Astrocyte of the cerebellum (primary cell): ENCODE measurements at regions not wholly inside any gene's neighbourhood (a gene's known extent, or its start where the extent isn't known, plus 50 kb on each side); places are given as distances from the start of the nearest gene placed in this dataset.

Source experiments
- DNase-seq: peaks from one replicate; pipeline ENCODE4 v3.0.0-alpha.2; 2011; ENCODE audit warnings: low read depth
- H3K4me3 ChIP-seq: 2 replicates; pipeline ENCODE4 v1.5.1; 2011; ENCODE audit warnings: mild to moderate bottlenecking, low read depth, low read length, moderate library complexity
- in situ Hi-C: cut with HindIII; loops from 2 replicates; pipeline ENCODE4 v1.10.0; 2017; ENCODE audit warnings: low sequenced_read_pairs
- TF ChIP-seq, protein P1 (sequence below): IDR thresholded peaks from 2 replicates; pipeline ENCODE4 v1.5.1; 2012; ENCODE audit warnings: low read length, low read depth, moderate library complexity, mild to moderate bottlenecking; ENCODE audit errors: missing control alignments

DNA sequence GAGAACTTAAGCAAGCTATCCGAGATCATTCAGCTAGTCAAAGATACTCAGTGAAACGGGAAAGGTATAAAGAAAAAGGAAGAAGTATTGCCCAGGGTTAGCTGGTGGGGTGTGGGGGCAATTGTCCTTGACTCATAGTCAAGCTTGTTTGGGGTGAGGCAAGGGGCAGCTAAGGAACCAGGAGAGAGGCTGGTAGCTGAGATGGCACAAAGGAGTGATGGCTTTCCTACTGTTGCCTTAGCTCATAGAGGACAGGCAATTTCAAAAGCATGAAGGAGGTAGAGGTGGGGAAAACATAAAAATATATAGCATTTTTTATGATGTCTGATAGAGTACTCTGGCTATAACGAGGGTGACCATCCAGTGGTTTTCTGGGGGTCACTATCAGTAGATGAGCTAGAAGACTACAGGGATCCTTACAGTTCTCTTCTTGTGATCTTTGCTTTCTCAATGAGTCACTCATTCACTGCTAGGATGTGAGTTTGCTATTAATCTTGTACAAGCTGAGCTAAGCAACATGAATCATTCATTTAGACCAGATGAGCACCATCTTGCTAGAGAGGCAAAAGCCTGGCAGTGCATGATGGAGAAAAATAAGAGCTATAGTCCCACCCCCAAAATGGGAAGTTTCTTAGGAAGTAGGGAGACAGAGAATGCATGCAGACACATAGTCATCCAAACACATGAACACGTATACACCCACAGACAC, 207.1 kb upstream of the PFN2 start:
- in situ Hi-C loops = no loop called here
- TF ChIP-seq, protein P1, sequence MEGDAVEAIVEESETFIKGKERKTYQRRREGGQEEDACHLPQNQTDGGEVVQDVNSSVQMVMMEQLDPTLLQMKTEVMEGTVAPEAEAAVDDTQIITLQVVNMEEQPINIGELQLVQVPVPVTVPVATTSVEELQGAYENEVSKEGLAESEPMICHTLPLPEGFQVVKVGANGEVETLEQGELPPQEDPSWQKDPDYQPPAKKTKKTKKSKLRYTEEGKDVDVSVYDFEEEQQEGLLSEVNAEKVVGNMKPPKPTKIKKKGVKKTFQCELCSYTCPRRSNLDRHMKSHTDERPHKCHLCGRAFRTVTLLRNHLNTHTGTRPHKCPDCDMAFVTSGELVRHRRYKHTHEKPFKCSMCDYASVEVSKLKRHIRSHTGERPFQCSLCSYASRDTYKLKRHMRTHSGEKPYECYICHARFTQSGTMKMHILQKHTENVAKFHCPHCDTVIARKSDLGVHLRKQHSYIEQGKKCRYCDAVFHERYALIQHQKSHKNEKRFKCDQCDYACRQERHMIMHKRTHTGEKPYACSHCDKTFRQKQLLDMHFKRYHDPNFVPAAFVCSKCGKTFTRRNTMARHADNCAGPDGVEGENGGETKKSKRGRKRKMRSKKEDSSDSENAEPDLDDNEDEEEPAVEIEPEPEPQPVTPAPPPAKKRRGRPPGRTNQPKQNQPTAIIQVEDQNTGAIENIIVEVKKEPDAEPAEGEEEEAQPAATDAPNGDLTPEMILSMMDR = no peak
- no peak overlapping the region for H3K4me3 ChIP-seq
- DNase-seq = no peak

DNA sequence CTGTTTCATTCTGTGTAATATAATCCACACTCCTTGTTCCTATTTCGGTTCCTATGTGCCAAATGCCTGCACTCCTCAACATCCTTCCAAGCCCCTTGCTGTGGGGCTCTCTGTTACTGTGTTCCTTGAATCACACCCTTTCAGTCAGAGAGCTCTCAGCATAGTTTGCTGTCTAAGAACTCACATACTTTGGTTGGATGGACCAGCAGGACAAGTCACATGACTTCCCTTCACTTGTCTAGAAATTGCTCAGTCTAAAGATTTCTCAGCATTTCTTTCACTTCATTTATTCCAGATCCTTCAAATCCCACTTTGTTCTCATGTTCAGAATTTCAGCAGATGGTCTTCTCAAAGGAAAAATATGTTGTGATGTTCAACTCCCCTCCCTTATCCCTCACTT, 203.5 kb upstream of the PFN2 start:
- DNase-seq = no peak
- no peak overlapping the region for H3K4me3 ChIP-seq
- TF ChIP-seq, protein P1 = no peak
- in situ Hi-C loops = no loop called here

DNA sequence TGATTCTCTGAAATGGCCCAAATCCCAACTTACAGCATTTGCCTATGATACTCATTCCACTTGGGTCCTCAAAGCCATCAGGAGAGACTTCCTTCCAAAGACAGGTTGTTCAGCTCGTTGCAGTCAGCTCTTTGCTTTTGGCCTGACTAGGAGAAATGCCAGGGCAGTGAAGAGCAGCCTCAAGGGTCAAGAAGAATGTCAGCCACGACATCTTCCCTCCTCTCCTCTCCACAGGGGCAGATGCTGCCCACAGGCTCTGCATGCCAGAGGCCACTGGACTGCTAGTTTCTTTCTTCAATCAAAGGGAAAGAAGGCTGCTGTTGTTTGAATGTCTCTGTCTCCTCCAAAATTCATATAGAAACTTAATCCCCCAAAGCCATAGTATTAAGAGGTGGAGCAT, 201.7 kb upstream of the PFN2 start:
- in situ Hi-C loops = no loop called here
- no peak for DNase-seq
- no peak overlapping the region for H3K4me3 ChIP-seq
- TF ChIP-seq, protein P1 = no peak

DNA sequence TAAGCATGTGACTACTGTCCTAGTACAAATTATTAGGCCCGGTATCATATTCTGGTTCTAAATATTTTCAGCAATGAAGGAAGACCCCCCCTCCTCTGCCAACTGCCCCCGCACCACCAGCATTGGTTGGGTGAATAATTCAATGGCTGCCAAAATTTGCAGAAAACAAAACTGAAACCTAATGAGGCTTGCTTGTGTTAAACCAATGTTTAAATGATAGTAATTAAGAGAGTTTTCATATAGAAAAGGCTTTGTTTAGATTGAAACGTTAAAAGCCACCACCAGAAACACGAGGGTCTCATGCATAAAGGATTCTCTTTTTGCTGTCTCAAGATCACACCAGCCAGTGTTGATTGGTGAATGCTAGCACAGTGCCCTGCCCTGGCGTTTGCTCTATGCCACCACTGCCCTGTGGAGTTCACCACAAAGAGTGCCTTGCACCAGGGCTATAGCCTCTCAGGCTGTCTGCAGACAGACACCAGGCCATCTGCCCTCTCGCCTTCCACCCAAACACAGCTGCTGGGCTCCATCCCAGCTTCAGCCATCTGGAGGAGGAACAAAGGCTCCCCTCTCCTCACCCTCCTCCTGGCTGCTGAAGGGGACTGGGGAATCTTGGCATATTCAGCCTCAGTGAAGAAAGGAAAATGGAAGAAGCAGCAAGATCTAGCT, 200.3 kb upstream of the PFN2 start:
- TF ChIP-seq, protein P1 = no peak
- DNase-seq = no peak
- in situ Hi-C loops = no loop called here
- no peak overlapping the region for H3K4me3 ChIP-seq

DNA sequence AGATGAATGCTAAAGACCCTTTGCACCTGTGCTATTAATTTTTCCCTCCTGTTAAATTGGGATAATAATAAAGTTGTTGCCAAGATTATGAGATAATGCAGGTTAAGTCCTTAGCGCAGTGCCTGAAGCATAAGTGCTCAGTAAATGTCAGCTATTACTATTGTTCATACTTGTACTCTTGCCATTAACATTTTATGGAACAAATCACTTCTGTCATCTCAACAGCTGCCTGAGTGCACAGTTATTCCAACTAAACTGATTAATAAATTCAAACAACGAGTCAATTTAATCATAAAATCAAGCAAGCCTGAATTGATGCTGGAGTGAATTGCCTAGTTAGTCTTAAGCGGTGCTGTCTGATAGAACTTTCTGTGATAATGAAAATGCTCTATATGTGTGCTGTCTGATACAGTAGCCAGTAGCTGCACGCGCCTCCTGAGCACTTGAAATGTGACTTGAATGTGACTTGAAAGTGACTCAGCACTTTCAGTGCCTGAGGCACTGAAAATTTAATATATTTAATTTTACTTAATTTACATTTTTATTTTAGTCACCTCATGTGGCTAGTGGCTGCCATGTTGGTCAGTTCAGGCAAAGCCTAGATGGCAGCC, 198.7 kb upstream of the PFN2 start:
- DNase-seq = no peak
- TF ChIP-seq, protein P1 = no peak
- no peak overlapping the region for H3K4me3 ChIP-seq
- in situ Hi-C loops = no loop called here

DNA sequence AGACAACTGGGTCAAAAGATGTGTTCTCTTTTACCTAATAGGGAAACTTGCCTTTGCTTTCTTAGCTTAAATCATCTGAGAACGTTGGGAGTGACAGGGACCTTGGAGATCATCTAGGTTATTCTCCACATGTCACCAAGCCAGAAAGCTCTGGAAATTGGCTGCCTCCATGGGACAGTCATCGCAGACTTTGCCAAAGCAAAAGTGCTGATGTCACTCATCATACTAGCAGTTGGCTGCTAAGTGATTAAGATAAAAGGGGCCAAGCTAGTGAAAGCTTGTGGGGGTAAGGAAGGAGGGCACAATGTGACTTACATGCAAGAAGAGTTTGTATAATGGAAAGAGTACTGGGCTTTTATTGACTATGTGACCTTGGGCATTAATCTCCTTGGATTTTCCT, 198.0 kb upstream of the PFN2 start:
- DNase-seq = no peak
- in situ Hi-C loops = no loop called here
- TF ChIP-seq, protein P1 = no peak

More for the DNA sequence above, 198.0 kb upstream of the PFN2 start:
- H3K4me3 ChIP-seq = no peak overlapping the region
